ENCODE measurements at regions not wholly inside any gene's neighbourhood (a gene's known extent, or its start where the extent isn't known, plus 50 kb on each side); places are given as distances from the start of the nearest gene placed in this dataset.

DNA sequence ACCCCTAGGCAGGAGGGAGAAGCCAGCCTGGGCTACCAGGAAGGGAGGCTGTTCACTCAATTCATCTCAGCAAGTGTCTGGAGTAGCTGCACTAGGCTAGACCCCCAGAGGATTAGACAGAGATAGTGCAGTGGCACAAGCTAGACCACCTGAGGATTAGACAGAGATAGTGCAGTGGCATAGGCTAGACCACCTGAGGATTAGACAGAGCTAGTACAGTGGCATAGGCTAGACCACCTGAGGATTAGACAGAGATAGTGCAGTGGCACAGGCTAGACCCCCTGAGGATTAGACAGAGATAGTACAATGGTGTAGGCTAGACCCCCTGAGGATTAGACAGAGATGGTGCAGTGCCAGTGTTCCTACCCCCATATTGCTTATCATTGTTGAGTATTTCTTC is 74.1 kb upstream of the SDK2 start:
- TF ChIP-seq, protein P1, sequence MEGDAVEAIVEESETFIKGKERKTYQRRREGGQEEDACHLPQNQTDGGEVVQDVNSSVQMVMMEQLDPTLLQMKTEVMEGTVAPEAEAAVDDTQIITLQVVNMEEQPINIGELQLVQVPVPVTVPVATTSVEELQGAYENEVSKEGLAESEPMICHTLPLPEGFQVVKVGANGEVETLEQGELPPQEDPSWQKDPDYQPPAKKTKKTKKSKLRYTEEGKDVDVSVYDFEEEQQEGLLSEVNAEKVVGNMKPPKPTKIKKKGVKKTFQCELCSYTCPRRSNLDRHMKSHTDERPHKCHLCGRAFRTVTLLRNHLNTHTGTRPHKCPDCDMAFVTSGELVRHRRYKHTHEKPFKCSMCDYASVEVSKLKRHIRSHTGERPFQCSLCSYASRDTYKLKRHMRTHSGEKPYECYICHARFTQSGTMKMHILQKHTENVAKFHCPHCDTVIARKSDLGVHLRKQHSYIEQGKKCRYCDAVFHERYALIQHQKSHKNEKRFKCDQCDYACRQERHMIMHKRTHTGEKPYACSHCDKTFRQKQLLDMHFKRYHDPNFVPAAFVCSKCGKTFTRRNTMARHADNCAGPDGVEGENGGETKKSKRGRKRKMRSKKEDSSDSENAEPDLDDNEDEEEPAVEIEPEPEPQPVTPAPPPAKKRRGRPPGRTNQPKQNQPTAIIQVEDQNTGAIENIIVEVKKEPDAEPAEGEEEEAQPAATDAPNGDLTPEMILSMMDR (IDR thresholded peaks at IDR 0.05) = no peak
- no peak for TF ChIP-seq POLR2A (IDR thresholded peaks at IDR 0.05)

Data from breast epithelium (tissue), 3 donors.